CD1c-positive myeloid dendritic cell (primary cell): ENCODE measurements at regions not wholly inside any gene's neighbourhood (a gene's known extent, or its start where the extent isn't known, plus 50 kb on each side); places are given as distances from the start of the nearest gene placed in this dataset.

Experiments
- DNase-seq: peaks from one replicate; pipeline ENCODE4 v3.0.0-alpha.2; 2016; ENCODE audit errors: extremely low spot score

GRCh38 chr3:117184574-117184973 lies 475.0 kb downstream of the TUSC7 start:
- DNase-seq: no peak

- DNase-seq: no peak
Measured at GRCh38 chr3:117191245-117191644, 481.7 kb downstream of the TUSC7 start.

- DNase-seq: no peak
Measured at GRCh38 chr3:117192888-117193287, 483.3 kb downstream of the TUSC7 start.

- no peak for DNase-seq
Measured at GRCh38 chr3:117193390-117193789, 483.8 kb downstream of the TUSC7 start.

- DNase-seq: no peak
Measured at GRCh38 chr3:117195034-117195433, 485.5 kb downstream of the TUSC7 start.

GRCh38 chr3:117200962-117201361 lies 491.4 kb downstream of the TUSC7 start:
- DNase-seq: no peak

- no peak for DNase-seq
Measured at GRCh38 chr3:117201901-117202774, 492.6 kb downstream of the TUSC7 start.

- no peak for DNase-seq
Measured at GRCh38 chr3:117217355-117217754, 507.8 kb downstream of the TUSC7 start.

- no peak for DNase-seq
Measured at GRCh38 chr3:117217760-117218316, 508.3 kb downstream of the TUSC7 start.

- no peak for DNase-seq
Measured at GRCh38 chr3:117218641-117219048, 509.1 kb downstream of the TUSC7 start.

GRCh38 chr3:117219296-117219695 lies 509.7 kb downstream of the TUSC7 start:
- no peak for DNase-seq

GRCh38 chr3:117226932-117227331 lies 517.4 kb downstream of the TUSC7 start:
- DNase-seq: no peak

- DNase-seq: no peak
Measured at GRCh38 chr3:117228466-117228865, 518.9 kb downstream of the TUSC7 start.

GRCh38 chr3:117230924-117231323 lies 521.3 kb downstream of the TUSC7 start:
- no peak for DNase-seq

GRCh38 chr3:117234331-117234730 lies 524.8 kb downstream of the TUSC7 start:
- no peak for DNase-seq

- DNase-seq: no peak
Measured at GRCh38 chr3:117235304-117235703, 525.7 kb downstream of the TUSC7 start.

GRCh38 chr3:117238806-117239205 lies 529.2 kb downstream of the TUSC7 start:
- DNase-seq: no peak

- DNase-seq: no peak
Measured at GRCh38 chr3:117243657-117244056, 534.1 kb downstream of the TUSC7 start.

- DNase-seq: no peak
Measured at GRCh38 chr3:117246771-117247555, 537.4 kb downstream of the TUSC7 start.

GRCh38 chr3:117248153-117248552 lies 538.6 kb downstream of the TUSC7 start:
- DNase-seq: no peak

- no peak for DNase-seq
Measured at GRCh38 chr3:117252208-117252607, 542.6 kb downstream of the TUSC7 start.

GRCh38 chr3:117252651-117253050 lies 543.1 kb downstream of the TUSC7 start:
- no peak for DNase-seq

GRCh38 chr3:117253636-117254035 lies 544.1 kb downstream of the TUSC7 start:
- no peak for DNase-seq
